ENCODE measurements at regions not wholly inside any gene's neighbourhood (a gene's known extent, or its start where the extent isn't known, plus 50 kb on each side); places are given as distances from the start of the nearest gene placed in this dataset.

DNA sequence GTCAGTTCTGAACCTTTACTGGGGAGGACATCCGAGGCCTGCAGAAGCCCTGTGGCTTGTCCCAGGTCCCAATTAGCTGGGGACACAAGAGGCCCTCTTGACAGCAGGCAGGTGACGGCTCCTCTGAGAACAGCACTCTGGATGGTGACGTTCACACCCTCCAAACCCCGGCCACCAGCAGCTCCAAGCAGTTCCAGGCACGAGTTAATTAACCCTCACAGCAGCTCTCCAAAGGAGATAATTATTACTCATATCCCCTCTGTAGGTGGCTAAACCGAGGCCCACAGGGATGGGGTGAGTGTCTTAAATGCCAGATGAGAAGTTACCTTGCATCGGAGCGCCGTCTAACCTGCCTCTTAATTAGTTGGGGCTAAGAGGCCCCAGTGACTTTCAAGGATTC is 168.9 kb upstream of the CIBAR2 start:
- Histone ChIP-seq H3K36me3 (ENCODE audit: insufficient read depth, low read length) (no peaks in the 10 kb centered on the region), H3K79me2 (ENCODE audit: insufficient read depth, low read length) (no peaks in the 10 kb centered on the region), H3F3A (ENCODE audit: low read depth) (no peaks in the 10 kb centered on the region), H3K9ac (ENCODE audit: low read depth, low read length, poor library complexity, severe bottlenecking) (no peak overlapping the region), H3K9me3 (ENCODE audit: insufficient read depth, low read depth, low read length) (no peaks in the 10 kb centered on the region), H3K9me2 (replicated peaks; ENCODE audit: low read depth, low read length) (no peaks in the 10 kb centered on the region), H3K4me3 (ENCODE audit: low read length, poor library complexity, severe bottlenecking) (no peak overlapping the region), H3K4me2 (ENCODE audit: low read depth, low read length, poor library complexity, severe bottlenecking) (no peak overlapping the region), H3K4me1 (ENCODE audit: insufficient read depth, low read length, poor library complexity, severe bottlenecking) (no peaks in the 10 kb centered on the region), H3K27me3 (ENCODE audit: insufficient read depth, low read length, poor library complexity, severe bottlenecking) (no peaks in the 10 kb centered on the region), H2AFZ (ENCODE audit: low read length) (no peak overlapping the region), H4K20me1 (ENCODE audit: insufficient read depth, low read length, poor library complexity, severe bottlenecking) (no peaks in the 10 kb centered on the region)
- TF ChIP-seq CTCF (conservative IDR thresholded peaks at IDR 0.05; ENCODE audit: low read length) = no peak
- TF ChIP-seq EZH2phosphoT487 (IDR thresholded peaks at IDR 0.05; ENCODE audit: borderline replicate concordance) = no peak

DNA sequence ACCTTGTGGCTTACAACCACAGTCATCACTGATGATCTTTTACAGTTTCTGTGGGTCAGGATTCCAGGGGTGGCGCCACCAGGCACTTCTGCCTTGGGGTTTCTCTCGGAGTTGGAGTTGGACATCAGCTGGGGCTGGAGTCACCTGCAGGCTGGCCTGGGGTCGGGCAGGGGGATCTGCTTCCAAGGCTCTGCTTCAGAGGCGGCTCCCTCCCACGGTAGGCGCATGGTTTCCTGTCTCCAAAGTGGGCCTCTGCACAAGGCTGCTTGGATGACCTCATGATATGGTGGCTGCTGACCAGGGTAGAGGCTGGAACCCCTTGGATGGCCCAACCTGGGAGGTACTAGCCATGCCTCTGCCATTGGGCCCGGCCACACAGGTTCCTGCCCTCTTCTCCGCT is 170.6 kb upstream of the CIBAR2 start:
- Histone ChIP-seq H3K9me3 (ENCODE audit: insufficient read depth, low read depth, low read length) (no peaks in the 10 kb centered on the region), H3K9me2 (replicated peaks; ENCODE audit: low read depth, low read length) (no peaks in the 10 kb centered on the region), H3F3A (ENCODE audit: low read depth) (no peaks in the 10 kb centered on the region), H3K4me1 (ENCODE audit: insufficient read depth, low read length, poor library complexity, severe bottlenecking) (no peaks in the 10 kb centered on the region), H2AFZ (ENCODE audit: low read length) (no peak overlapping the region), H3K4me3 (ENCODE audit: low read length, poor library complexity, severe bottlenecking) (no peak overlapping the region), H3K79me2 (ENCODE audit: insufficient read depth, low read length) (no peaks in the 10 kb centered on the region), H3K36me3 (ENCODE audit: insufficient read depth, low read length) (no peaks in the 10 kb centered on the region), H3K4me2 (ENCODE audit: low read depth, low read length, poor library complexity, severe bottlenecking) (no peak overlapping the region), H3K9ac (ENCODE audit: low read depth, low read length, poor library complexity, severe bottlenecking) (no peak overlapping the region), H4K20me1 (ENCODE audit: insufficient read depth, low read length, poor library complexity, severe bottlenecking) (no peaks in the 10 kb centered on the region), H3K27me3 (ENCODE audit: insufficient read depth, low read length, poor library complexity, severe bottlenecking) (no peaks in the 10 kb centered on the region)
- no peak for TF ChIP-seq EZH2phosphoT487 (IDR thresholded peaks at IDR 0.05; ENCODE audit: borderline replicate concordance)
- TF ChIP-seq CTCF (conservative IDR thresholded peaks at IDR 0.05; ENCODE audit: low read length) = no peak

GRCh38 chr16:85283305-85284050 is 171.2 kb upstream of the CIBAR2 start:
- no peaks in the 10 kb centered on the region for H3F3A ChIP-seq (ENCODE audit: low read depth)
- H3K4me2 ChIP-seq (ENCODE audit: low read depth, low read length, poor library complexity, severe bottlenecking) = no peak overlapping the region
- H4K20me1 ChIP-seq (ENCODE audit: insufficient read depth, low read length, poor library complexity, severe bottlenecking) = no peaks in the 10 kb centered on the region
- H2AFZ ChIP-seq (ENCODE audit: low read length) = no peak overlapping the region
- H3K9ac ChIP-seq (ENCODE audit: low read depth, low read length, poor library complexity, severe bottlenecking) = no peak overlapping the region
- H3K36me3 ChIP-seq (ENCODE audit: insufficient read depth, low read length) = no peaks in the 10 kb centered on the region
- H3K9me2 ChIP-seq (replicated peaks; ENCODE audit: low read depth, low read length) = no peaks in the 10 kb centered on the region
- H3K9me3 ChIP-seq (ENCODE audit: insufficient read depth, low read depth, low read length) = no peaks in the 10 kb centered on the region
- no peaks in the 10 kb centered on the region for H3K79me2 ChIP-seq (ENCODE audit: insufficient read depth, low read length)
- H3K27me3 ChIP-seq (ENCODE audit: insufficient read depth, low read length, poor library complexity, severe bottlenecking) = no peaks in the 10 kb centered on the region
- TF ChIP-seq EZH2phosphoT487 (IDR thresholded peaks at IDR 0.05; ENCODE audit: borderline replicate concordance) (no peak), CTCF (conservative IDR thresholded peaks at IDR 0.05; ENCODE audit: low read length) (no peak)
- no peaks in the 10 kb centered on the region for H3K4me1 ChIP-seq (ENCODE audit: insufficient read depth, low read length, poor library complexity, severe bottlenecking)
- no peak overlapping the region for H3K4me3 ChIP-seq (ENCODE audit: low read length, poor library complexity, severe bottlenecking)

Measured in Loucy (cell line).